HG02970 (cell line): ENCODE measurements at regions not wholly inside any gene's neighbourhood (a gene's known extent, or its start where the extent isn't known, plus 50 kb on each side); places are given as distances from the start of the nearest gene placed in this dataset.

Source experiments
- ATAC-seq: cut with Tn5 transposase; IDR thresholded peaks from one replicate; pipeline ENCODE4 v1.9.1; 2021; ENCODE audit warnings: mild to moderate bottlenecking, moderate library complexity, moderate number of reproducible peaks; ENCODE audit not compliant: unreplicated experiment, low FRiP score

DNA sequence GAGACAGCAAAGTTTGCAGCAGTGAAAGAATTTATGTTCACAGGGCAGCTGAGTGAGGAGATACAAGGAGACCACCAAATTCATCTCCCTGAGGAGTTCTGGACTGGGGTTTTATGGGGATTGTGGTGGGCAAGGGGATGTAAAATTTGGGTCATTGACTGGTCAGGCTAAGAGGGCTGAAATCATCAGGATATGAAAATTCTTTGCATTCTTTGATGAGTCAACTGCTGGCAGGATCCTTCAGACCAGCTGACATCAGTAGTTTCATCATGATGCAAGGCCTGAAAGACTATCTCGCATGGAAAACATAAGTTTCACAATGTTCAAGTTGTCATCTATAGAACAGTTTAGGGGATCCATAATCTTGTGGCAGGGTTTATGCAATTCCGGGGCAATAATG is 869.5 kb upstream of the PCDH9 start:
- no peak for ATAC-seq

DNA sequence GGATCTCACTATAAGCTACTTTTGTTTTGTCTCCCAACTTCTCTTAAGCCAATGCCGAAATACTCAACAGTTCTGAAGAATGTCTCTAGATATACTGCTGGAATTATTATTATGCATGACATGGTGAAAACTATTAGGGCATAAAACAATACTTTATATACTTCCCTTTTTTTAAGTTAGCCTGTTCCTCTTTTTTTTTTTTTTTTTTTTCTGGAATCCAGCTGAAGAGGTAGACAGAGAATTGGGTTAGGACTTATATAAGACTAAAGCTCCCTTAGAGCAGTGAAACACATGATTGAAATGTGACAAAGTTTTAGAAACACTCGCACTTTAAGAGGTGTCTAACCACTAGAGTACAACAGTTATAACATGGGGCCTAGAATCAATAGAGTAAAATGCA is 850.9 kb upstream of the PCDH9 start:
- ATAC-seq = no peak

DNA sequence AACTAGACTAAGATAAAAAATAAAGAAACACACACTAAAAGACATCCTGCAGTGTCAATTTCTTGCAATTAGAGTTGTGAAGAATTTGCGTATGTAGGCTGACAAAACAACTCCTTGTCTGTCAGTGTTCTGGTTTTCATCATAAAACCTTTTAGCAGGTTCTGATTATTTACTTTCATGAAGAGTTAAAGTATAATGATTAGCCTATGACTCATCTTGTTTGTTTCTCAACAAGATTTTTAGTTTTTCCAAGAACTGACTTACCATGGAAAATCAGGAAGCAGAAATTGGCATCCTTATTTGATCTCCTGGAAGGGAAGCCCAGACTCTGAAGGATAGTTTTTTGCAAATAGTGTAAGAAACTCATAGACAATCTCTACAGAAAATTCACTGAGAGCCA is 848.7 kb upstream of the PCDH9 start:
- ATAC-seq = no peak

DNA sequence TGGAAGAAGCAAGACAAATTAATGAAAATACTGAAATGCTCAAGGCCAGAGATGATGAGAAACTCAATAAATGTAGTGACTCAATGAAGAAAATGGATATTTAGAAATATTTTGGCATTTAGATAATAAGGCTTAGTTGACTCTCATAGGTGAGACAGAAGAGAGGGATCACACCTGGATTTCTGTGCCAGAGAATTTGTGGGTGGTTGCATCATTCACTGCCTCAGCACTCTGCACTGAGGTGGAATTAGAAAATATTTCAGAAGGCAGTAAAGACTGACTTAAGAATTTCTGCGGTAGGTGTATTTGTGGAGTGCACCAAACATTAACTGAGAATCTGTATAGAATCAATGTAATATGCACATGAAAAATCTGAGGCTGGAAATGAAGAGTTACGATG is 848.3 kb upstream of the PCDH9 start:
- no peak for ATAC-seq

DNA sequence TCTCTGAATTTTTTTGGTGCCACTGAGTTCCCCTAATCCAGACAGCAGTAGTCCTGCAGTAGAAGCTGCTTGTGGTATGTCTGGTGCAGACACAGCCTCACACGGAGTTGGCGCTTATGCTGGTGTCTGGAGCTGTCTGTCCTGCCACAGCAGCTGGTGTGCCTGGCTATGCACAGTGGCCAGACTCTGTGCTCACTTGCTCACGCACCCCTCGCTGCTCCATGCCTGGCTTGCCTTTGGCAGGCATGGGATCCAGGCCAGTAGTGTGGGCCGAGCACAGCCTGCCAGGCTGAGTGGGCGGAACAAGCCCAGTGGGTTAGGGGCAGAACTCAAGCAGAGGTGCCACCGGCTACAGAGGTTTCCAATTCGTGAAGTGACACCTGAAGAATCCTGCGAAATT is 845.9 kb upstream of the PCDH9 start:
- ATAC-seq = no peak

DNA sequence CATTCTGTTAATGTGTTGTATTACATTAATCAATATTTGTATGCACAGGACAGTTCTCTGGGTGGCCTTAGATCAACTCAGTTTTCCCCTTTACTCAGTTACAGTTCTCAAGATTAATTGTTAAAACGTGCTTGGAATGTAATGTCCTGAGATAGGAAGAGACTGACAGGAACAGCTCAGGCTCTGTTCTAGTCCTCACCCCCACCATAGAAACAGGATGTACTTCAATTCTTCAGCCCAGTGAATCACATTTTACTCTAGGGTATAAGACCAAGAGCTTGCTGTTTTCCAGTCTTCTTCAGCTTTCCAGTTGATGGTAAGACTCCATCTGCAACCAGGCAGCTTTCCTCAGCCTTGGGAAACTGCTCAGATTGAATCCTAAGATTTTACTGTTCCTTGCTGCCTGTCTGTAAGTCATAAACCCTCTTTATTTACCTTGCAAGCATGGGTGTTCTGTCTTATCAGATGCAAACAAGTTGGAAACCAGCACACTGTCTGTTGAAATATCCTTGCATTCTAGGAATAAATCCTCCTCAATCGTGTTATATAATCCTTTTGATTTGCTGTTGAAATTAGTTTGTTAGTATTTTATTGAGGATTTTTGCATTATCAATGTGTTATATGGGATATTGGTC is 836.9 kb upstream of the PCDH9 start:
- ATAC-seq = no peak

DNA sequence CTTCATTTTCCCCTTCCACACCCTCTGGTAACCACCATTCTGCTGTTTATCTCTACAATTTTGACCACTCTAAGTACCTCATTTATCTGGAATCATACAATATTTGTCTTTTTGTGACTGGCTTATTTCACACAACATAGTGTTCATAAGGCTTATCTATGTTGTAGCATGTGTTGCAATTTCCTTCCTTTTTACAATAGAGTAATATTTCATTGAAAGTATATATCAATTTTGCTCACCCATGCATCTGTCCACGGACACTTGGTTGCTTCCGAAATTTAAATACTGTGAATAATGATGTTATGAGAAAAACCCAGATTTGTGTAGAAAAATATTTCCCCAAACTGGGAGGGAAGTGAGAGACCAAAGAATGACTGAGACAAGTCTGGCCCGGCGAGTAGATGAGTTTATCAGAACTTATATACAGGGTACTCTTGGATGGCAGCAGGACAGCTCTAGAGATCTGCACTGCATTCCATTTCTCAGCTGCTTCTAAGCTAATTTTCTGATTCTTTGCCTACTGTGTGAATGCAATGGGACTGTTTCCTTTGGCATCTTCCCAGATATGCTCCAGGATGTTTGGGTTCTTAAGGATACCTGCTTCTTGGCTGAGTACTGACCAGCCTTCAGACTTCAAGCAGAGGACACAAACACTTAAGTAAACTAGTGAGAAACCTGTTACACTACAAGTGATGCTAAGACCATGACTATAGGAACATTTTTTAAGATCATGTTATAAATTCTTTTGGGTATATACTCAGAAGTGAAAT is 834.0 kb upstream of the PCDH9 start:
- no peak for ATAC-seq

DNA sequence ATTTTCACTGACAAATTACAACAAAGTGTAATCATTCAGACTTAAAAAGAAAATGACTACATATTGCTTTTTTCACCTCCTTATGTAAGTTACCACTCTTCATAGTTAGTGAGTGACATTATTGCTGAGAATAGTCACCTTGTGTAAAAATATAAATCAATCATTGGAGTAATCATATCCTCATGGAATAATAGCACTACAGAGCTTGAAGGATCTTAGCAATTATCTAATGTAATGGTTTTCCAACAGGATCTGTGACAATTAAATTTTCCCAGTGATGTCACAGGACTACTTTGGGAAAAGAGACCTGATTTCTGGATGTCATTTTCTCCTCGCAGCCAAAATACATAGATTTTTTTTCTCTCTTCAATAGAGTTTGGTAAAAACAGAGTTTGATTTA is 833.0 kb upstream of the PCDH9 start:
- ATAC-seq = no peak

DNA sequence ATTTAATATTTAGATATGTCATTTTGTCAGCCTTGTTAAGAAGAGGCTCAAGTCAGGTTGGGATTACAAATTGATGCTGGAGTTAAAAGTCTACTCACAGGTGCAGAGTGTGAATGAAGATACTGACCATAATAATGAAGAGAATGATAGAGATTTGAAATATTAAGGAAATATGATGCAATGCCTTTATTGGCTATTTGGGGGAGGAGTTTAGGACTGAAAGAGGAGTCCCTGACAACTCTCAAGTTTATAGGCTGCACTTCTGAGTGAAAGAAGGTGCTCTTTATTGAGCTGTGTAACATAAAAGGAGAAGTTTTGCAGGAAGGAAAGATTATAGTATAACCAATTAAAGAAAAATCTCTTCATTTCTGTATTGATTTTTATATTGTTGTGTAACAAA is 827.7 kb upstream of the PCDH9 start:
- no peak for ATAC-seq

DNA sequence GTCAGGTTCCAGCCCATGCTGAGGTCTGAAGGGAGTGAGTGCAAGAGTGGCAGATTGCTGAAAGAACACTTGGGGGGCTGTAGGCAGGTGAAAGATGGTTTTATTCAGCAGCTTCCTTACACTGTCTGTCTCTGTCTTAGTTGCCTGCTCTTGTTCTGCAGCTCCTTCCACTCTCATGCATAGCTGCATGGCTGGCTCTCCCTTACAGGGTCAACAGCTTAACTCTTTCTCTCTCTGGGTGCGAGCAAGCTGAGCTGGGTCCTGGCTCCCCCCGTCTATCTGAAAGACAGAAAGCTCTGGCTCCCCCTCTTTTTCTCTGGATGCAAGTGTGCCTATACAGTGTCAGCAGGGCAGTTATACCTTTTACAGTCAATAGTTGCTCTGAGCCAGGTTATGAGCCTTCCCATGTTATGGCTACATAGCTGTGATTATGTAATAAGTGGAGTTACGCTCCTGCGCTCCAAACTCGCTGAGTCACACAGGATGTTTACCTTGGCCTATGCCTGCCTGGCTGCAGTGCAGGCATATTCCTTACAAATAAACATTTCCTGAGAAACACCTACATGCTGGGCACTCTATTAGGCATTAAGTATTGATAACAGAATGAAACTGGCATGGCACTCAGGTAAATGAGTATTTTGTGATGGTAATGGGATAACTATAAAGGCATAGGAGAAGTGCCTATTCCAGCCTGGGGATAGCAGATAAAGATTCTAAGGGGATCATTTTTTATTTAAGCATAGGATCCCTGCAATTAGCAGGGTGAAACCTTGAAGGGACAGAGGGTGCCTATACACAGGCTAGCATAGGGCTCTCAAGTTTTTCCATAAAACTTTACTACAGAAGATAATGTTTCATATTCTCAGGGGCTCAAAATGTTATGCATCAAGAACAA is 826.9 kb upstream of the PCDH9 start:
- no peak for ATAC-seq

DNA sequence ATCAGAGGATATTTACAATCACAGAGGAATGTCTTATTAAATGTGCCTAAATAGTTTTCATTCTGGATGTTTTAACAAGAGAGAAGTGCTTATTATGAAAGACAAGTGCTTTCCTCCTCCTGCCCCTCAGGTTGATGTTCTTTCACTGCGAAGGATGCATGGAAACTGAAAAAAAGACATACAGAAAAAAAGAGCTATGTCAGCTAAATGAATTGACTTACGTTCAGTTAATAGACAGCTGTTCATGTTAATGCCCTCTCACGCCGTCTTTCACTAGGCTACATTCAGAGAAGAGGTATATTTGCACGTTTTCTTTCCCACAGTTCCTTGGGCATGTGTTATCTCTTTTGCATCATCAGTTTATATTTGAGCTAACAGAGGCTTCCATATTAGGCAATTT is 821.8 kb upstream of the PCDH9 start:
- ATAC-seq = no peak

DNA sequence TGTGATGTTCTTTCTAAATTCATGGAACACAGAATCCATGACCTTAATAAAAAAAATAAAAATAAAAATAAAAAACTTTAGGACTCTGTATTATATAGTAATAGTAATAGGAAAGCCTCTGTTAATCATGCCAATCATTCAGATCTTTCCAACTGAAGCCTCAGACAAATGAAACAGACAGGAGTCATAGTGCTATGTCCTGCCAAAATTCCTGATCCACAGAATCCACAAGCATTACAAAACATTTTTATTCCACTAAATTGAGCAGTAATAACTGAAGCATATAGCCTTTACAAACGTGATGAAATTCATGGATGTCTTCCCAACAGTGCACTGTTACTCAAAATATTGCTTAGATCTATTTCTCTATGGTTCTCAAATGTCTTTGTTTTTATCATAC is 820.6 kb upstream of the PCDH9 start:
- ATAC-seq = no peak

DNA sequence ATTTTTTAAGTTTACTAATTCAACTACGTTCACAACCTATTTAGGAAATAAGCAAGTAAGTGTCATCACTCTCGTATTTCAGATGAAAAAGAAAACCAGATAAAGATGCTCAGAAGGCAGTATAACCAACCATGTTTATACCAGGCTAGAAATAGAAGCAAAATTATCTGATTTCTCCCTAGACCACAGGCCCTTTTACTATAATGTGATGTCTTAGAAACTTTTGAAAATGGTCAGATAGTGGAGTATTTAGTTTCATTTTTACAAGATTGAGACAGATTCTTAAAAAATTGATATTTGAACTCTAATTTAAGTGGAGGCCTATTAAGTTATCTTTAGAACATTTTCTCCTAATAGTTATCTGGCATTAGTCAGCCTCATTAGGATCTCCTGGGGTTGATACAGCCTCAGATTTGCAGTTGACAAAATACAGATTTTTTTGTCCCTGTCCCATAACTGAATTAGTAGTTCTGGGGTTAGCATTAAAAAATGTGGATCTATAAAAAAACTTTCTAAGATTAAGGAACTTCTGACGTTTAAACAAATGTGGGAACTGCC is 818.7 kb upstream of the PCDH9 start:
- ATAC-seq = no peak

DNA sequence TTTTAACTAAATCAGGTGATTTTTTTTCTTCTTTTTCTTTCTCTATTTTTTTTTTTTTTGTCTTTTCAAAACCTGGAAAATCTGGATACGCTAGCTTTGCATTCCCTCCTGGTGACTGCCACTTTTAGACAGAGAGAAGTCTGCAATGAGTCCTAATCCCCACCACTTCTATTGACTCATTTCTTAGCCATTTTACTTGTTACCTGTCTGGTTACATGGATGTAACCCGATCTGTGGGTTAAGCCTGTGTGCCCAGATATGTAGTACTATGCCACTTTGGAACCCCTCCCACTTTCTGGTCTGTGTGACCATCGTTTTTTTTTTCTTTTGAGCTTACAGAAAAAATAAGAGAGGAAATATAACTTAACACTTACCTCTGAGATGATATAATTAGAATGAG is 817.8 kb upstream of the PCDH9 start:
- ATAC-seq = no peak

DNA sequence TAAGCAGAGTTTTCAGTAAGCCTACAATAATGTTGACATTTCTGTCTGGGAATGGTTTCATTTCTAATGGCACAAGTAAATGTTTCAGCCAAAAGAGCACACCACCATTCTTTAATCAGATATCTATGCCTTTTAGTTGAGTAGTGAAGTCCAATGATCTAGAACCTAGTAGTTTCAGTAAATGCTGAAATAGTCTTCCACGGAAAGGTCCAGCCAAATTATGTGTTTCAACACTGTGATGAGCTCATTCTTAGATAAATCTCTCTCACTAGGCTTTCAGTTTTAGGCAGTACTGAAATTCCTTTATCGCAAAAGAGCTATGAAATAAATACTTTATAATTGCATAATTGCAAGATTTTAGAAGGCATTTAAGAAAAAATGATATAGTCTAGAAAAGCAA is 816.8 kb upstream of the PCDH9 start:
- no peak for ATAC-seq

DNA sequence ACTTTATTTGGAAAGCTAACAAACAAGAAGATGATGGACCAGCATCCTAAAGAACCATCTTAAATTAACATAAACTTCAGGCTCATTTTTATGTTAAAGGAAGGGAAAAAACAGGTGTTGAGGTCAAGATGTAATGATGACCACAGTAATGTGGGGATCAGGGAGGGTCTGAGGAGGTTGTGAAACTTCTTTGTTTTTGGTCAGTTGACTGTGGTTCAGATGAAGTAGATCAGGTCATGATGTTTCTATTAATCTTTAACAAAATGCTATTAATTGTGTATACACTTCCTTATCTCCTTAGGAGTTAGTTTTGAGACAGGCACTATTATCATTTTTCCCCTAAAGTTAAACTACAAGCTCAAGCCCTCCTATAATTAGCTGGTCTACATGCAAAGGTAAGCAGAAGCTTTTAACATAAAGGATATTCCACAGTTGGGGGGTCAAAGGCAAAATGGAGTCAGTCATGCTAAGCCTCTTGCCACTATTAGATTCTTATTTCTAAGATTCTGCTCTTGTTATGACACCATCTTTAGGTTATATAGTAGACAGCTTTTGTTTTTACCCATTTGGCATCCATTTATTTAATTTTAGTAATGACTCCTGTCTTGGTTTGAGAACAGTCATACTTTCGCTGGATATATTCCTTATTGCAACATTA is 800.1 kb upstream of the PCDH9 start:
- peak; percentile 76 for ATAC-seq

DNA sequence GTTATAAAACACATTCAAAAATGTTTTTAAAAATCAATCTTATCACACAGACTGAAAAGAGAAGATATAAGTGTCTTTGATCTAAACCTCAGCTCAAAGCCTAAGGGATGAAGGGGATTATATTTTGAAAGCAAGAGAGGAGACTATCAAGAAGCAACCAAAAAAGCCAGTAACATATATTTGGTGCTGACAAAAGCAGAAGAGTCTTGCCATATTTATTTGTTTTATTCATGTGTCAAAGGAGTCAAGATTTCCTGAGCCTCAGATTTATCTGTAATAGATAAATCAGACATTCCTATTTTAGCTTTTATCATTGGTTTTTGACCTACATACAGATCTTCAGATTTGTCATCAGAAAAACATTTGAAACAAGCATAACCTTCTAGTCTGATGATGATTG is 798.6 kb upstream of the PCDH9 start:
- no peak for ATAC-seq

DNA sequence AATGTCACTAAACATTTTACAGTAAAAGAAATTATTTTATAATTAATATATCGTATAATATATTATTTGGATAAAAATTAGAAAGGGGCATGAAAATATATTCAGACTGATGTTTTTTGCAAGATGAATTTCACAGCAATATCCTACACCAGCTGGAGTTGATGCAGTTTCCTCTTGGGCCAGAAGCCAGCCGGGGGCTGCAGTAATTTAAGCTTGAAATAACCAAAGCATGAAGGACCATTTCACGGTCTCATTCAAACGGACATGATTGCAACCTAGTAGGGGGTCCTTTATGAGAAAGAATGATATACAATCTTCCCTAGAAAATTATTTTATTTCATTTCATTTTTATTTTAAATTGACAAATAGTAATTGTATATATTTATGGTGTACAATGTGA is 797.2 kb upstream of the PCDH9 start:
- ATAC-seq = no peak

DNA sequence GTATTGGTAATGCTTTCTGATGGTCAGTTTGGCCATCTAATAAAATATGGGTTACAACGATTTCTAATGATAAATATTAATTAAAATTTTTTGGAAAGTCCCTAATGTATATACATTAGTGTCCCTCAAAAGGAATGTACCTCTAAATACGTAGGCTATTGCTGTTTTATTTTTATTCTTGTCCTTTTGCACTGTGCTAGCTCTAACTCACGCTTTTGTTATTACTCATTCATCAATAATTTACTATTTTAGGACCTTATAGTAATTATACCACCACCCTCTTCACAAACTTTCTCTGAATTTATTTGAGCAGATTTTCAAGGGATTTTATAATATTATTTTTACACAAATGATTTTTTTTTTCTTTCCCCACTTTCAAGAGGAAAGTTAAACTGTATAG is 795.9 kb upstream of the PCDH9 start:
- ATAC-seq = no peak

DNA sequence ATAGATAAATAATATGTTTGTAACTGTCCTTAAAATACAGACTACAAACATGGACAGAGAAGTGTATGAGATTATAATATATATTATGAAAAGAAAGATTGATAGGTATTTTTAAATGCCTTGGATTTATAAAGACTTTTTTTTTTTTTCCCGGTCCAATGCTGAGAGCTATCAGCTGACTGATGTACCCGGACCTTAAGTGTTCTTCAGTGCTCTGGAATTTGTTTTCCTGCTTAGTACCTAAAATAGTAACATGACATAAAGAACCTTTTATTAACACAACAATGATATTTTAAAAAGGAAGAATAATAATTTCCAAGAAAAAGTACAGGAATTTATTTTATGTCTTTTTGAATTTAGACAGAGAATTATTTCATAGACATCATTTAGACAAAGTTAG is 795.5 kb upstream of the PCDH9 start:
- ATAC-seq = no peak
